Caco-2 (cell line): ENCODE measurements at regions not wholly inside any gene's neighbourhood (a gene's known extent, or its start where the extent isn't known, plus 50 kb on each side); places are given as distances from the start of the nearest gene placed in this dataset.

Experiments used
- BruUV-seq: library from RNA; stranded (reverse); fragments of 400-500 nt; replicated peaks from 2 replicates; lab custom pipeline; 2021; lab: Mats Ljungman, UMichigan
- CTCF ChIA-PET: fragments of 300-600 bp; sonication (Branson Sonifier 250); formaldehyde crosslinking; loops from one replicate; lab custom pipeline; 2022; ENCODE audit warnings: antibody characterized with exemption; lab: Charles Lee
- POLR2A ChIA-PET: fragments of 300-600 bp; sonication (Branson Sonifier 250); formaldehyde crosslinking; loops from one replicate; lab custom pipeline; 2022; ENCODE audit warnings: antibody characterized with exemption; lab: Charles Lee
- DNase-seq, 2 experiments: peaks; one replicate each; pipeline versions ENCODE4 v3.0.0 to v3.0.0-alpha.2; 2020 to 2022
- H3K27me3 ChIP-seq: replicated peaks from 2 replicates; pipeline ENCODE4 v1.6.0; 2011; ENCODE audit warnings: low read length; ENCODE audit not compliant: control insufficient read depth, insufficient read depth
- H3K36me3 ChIP-seq: 2 replicates; pipeline ENCODE4 v1.5.1; 2011; ENCODE audit warnings: low read length; ENCODE audit not compliant: control insufficient read depth, insufficient read depth
- H3K4me1 ChIP-seq: fragments of 250-450 bp; sonication (Bioruptor Pico); 2 replicates; pipeline ENCODE4 v1.5.1; 2020; ENCODE audit warnings: mild to moderate bottlenecking
- H3K4me3 ChIP-seq: 2 replicates; pipeline ENCODE4 v1.5.1; 2011; ENCODE audit warnings: low read depth, mild to moderate bottlenecking, control low read depth, low read length
- H3K9me3 ChIP-seq: fragments of 250-450 bp; sonication (Bioruptor Pico); 2 replicates; pipeline ENCODE4 v1.5.1; 2020; ENCODE audit warnings: mild to moderate bottlenecking, moderate library complexity
- H3K27ac Mint-ChIP-seq: one replicate; pipeline ENCODE4 v1.8.0; 2022; ENCODE audit warnings: mixed read lengths; ENCODE audit not compliant: unreplicated experiment
- H3K27me3 Mint-ChIP-seq: one replicate; pipeline ENCODE4 v1.8.0; 2022; ENCODE audit warnings: mixed read lengths; ENCODE audit not compliant: insufficient read depth, unreplicated experiment
- H3K36me3 Mint-ChIP-seq: one replicate; pipeline ENCODE4 v1.8.0; 2022; ENCODE audit warnings: mild to moderate bottlenecking, mixed read lengths; ENCODE audit not compliant: insufficient read depth, unreplicated experiment
- H3K4me1 Mint-ChIP-seq: one replicate; pipeline ENCODE4 v1.8.0; 2022; ENCODE audit warnings: low read depth, mixed read lengths; ENCODE audit not compliant: unreplicated experiment
- H3K4me3 Mint-ChIP-seq: one replicate; pipeline ENCODE4 v1.8.0; 2022; ENCODE audit warnings: mild to moderate bottlenecking, moderate library complexity, mixed read lengths; ENCODE audit not compliant: unreplicated experiment
- H3K9me3 Mint-ChIP-seq: one replicate; pipeline ENCODE4 v1.8.0; 2022; ENCODE audit warnings: mixed read lengths; ENCODE audit not compliant: unreplicated experiment
- CTCF ChIP-seq, 2 experiments: fragments of 200-600 bp in 1 of 2; IDR thresholded peaks; 1 replicate in 1 of 2; 2 replicates in 1 of 2; pipeline versions ENCODE4 v1.5.1 to v1.8.0; 2011 to 2022; ENCODE audit warnings: antibody characterized with exemption in 1 of 2, control low read depth in 1 of 2, inconsistent platforms in 1 of 2, low read depth in 1 of 2, low read length in 1 of 2, mild to moderate bottlenecking in 1 of 2, moderate library complexity in 1 of 2; ENCODE audit not compliant: insufficient read depth in 1 of 2, severe bottlenecking in 1 of 2, unreplicated experiment in 1 of 2
- intact Hi-C: fragments of 100-400 bp; cut with micrococcal nuclease; formaldehyde crosslinking; loops from one replicate; pipeline ENCODE4 v1.10.0; 2022; ENCODE audit not compliant: unreplicated experiment

- H3K9me3 ChIP-seq: no peaks in the 10 kb centered on the region
- Mint-ChIP-seq H3K36me3 (no peaks in the 10 kb centered on the region), H3K4me3 (no peak overlapping the region), H3K27me3 (no peaks in the 10 kb centered on the region), H3K4me1 (peaks cover 7% of the 10 kb centered on the region), H3K9me3 (no peaks in the 10 kb centered on the region), H3K27ac (no peak overlapping the region)
- H3K27me3 ChIP-seq: no peaks in the 10 kb centered on the region; the same call in 1 of the 2 replicates
- peak; percentile 88 to 91 for DNase-seq
- intact Hi-C loops: loop anchor here (1.0 to 5.0 kb wide), 4 partner anchors 168 to 533 kb away; no protein-coding TSS in a partner anchor
- POLR2A ChIA-PET: no interaction called here
- no TSS peak for BruUV-seq
- TF ChIP-seq CTCF (IDR thresholded peaks at IDR 0.05; ENCODE audit: insufficient read depth in 1 of 2, low read depth in 1 of 2, low read length in 1 of 2, severe bottlenecking in 1 of 2, unreplicated experiment in 1 of 2): peak; percentile 95 to 97
- H3K36me3 ChIP-seq: no peaks in the 10 kb centered on the region
- CTCF ChIA-PET: interaction anchor here (0.6 to 1.6 kb wide), 11 partner anchors 9 to 673 kb away, joined by 3 to 25 read pairs (median 3); no protein-coding TSS in a partner anchor
- no peaks in the 10 kb centered on the region for H3K4me1 ChIP-seq
- H3K4me3 ChIP-seq: no peak overlapping the region
These were observed 144.2 kb downstream of the SUCLG1 start for GRCh38 chr2:84314901-84315330.

DNA sequence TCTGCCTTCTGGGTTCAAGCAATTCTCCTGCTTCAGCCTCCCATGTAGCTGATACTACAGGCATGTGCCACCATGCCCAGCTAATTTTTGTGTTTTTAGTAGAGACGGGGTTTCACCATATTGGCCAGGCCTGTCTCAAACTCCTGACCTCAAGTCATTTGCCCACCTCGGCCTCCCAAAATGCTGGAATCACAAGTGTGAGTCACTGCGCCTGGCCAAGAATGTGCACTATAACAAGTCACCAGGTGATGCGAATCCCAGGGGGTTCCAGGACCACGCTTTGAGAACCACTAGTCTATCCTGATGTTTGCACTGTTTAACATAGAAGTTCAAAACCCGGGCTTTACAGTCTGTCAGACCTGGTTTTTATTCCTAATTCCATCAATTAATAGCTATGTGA is 144.8 kb downstream of the SUCLG1 start:
- BruUV-seq: no TSS peak
- no peak for TF ChIP-seq CTCF (IDR thresholded peaks at IDR 0.05; ENCODE audit: insufficient read depth in 1 of 2, low read depth in 1 of 2, low read length in 1 of 2, severe bottlenecking in 1 of 2, unreplicated experiment in 1 of 2)
- Mint-ChIP-seq H3K9me3 (no peaks in the 10 kb centered on the region), H3K27me3 (no peaks in the 10 kb centered on the region), H3K4me1 (peaks cover 7% of the 10 kb centered on the region), H3K27ac (no peak overlapping the region), H3K4me3 (no peak overlapping the region), H3K36me3 (no peaks in the 10 kb centered on the region)
- Histone ChIP-seq H3K9me3 (no peaks in the 10 kb centered on the region), H3K27me3 (no peaks in the 10 kb centered on the region; the same call in 1 of the 2 replicates), H3K36me3 (no peaks in the 10 kb centered on the region), H3K4me3 (no peak overlapping the region), H3K4me1 (no peaks in the 10 kb centered on the region)
- POLR2A ChIA-PET: no interaction called here
- DNase-seq: no peak
- CTCF ChIA-PET: interaction anchor here (1.0 to 1.6 kb wide), 3 partner anchors 14 to 291 kb away, joined by 3 to 25 read pairs (median 7); no protein-coding TSS in a partner anchor
- intact Hi-C loops: loop anchor here (1.0 to 5.0 kb wide), 2 partner anchors 167 to 291 kb away; no protein-coding TSS in a partner anchor

- ChIA-PET CTCF (no interaction called here), POLR2A (no interaction called here)
- Mint-ChIP-seq H3K4me3 (no peak overlapping the region), H3K9me3 (peaks cover 37% of the 10 kb centered on the region), H3K4me1 (no peaks in the 10 kb centered on the region), H3K27me3 (no peaks in the 10 kb centered on the region), H3K27ac (no peak overlapping the region), H3K36me3 (no peaks in the 10 kb centered on the region)
- no TSS peak for BruUV-seq
- H3K9me3 ChIP-seq: peaks cover 9% of the 10 kb centered on the region; the same call in 1 of the 2 replicates
- DNase-seq: no peak
- no peak for TF ChIP-seq CTCF (IDR thresholded peaks at IDR 0.05; ENCODE audit: insufficient read depth in 1 of 2, low read depth in 1 of 2, low read length in 1 of 2, severe bottlenecking in 1 of 2, unreplicated experiment in 1 of 2)
- intact Hi-C loops: no loop called here
- no peaks in the 10 kb centered on the region for H3K4me1 ChIP-seq
- no peaks in the 10 kb centered on the region for H3K27me3 ChIP-seq
- no peaks in the 10 kb centered on the region for H3K36me3 ChIP-seq
- H3K4me3 ChIP-seq: no peak overlapping the region
These were observed 149.8 kb downstream of the SUCLG1 start for GRCh38 chr2:84309281-84309680.
